Skin of body (tissue), 1 donor: ENCODE measurements at regions not wholly inside any gene's neighbourhood (a gene's known extent, or its start where the extent isn't known, plus 50 kb on each side); places are given as distances from the start of the nearest gene placed in this dataset.
"Not testable (repeated sequence)": the region's sequence is repeated elsewhere in the genome, so short reads cannot be mapped to it uniquely, and the experiment has no call there.

Source experiments
- DNase-seq: peaks from one replicate; lab custom pipeline; 2025; lab: John Stamatoyannopoulos, UW

DNA sequence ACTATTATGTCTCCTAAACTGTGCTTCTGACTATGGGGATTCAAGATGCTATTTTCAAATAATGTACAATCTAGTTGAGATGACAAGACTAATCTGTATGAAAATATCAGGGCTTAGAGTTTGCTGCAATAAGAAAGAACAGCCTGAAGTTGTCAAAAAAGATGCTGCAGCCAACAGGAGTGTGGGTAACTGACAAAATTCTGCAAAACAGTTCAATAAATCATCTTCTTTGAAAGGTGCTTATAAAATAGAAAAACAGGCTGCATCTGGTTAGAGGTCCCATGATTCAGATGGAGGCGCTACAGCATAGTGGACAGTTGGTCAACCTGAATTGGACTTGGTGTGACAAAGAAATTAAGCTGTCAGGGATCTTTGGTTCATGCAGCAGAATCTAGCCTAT, 511.0 kb downstream of the XPNPEP1 start:
- DNase-seq: no peak

DNA sequence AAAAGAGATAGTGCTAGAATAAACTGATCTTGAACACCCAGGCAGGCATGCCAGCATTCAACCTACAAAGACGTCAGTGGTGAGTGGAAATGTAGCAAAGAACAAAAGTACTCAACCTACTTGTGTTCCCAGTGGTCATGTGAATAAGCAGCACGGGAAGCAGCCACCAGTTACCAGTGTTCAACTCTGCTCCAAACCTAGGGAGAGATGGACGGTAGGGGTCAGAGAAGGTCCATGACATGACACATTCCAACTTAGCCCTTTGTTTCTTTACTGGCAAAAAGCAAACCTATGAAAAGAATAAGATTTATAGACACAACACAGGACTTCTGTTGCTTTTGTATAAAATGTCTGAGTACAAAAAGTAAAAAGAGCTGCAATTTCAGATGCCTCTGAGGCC, 511.4 kb downstream of the XPNPEP1 start:
- no peak for DNase-seq

DNA sequence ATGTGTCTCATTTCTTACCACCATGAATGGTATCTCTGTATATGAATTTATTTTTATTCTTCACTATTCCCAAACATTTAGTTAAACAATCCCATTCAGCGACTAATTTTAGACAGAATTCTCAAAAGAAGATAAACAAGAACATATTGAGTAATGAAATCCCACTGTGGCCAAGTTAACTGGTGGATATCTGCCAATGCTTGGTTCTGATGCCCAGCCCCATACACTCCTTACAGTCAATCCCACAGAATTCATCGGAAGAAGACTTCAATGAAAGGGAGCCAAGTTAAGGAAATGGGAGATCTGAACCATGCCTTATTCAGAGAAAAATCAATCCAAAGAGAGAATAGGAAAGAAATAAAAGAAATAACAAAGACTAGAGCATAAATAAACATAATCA, 518.0 kb downstream of the XPNPEP1 start:
- no peak for DNase-seq

DNA sequence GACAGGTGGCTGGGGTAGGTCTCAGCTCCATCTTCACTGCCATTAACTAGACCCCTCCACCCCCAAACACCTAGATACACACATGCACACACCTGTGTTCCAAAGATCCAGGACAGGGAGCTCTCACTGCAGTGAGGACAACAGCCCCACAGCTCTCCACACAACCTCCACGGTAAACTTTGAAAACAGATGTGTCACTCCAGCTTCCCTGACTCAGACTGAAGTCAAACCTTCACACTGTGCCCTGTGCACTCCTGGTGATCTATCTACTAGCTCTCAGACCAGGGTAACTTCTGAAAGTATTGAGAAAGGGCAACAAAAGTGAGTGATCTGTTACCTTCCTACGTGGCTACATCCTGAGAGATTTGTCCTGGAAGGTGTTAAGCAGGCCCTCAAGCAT, 519.8 kb downstream of the XPNPEP1 start:
- DNase-seq: no peak

DNA sequence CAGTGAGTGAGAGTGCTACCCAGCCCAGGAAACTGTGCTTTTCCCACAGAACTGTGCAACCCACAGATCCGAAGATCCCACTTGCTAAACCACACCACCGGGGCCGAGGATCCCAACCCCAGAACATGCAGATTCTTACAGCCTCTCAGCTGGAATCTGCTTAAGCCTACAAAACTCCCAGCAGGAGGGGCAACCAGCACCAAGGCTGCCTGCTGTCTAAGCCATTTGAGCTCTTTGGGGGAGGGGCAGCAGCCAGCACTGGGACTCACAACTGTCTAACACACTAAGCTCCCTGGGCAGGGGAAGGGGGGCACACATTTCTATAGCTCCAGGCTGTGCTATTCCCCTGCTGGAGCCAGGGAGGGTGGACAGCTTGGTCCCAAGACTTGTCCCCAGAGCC, 529.9 kb downstream of the XPNPEP1 start:
- DNase-seq: no peak

DNA sequence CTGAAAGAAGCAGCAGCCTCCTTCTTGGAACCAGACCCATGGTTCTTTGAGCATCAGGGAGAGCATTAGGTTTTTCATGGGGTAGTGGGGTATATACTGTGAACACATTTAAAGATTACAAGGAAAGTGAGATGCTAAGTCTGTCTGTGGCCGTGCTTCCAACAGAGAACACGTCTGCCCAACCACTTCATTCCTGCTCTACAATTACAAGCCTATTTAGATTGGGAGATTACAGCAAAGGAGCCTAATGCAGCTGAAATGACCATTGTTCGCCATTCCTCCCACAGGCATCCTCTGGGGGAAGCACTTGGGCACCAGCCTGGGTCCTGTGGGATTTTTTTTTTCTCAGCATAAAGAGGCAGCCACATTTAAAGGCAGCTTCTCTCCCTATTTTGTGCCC, 536.4 kb downstream of the XPNPEP1 start:
- no peak for DNase-seq

DNA sequence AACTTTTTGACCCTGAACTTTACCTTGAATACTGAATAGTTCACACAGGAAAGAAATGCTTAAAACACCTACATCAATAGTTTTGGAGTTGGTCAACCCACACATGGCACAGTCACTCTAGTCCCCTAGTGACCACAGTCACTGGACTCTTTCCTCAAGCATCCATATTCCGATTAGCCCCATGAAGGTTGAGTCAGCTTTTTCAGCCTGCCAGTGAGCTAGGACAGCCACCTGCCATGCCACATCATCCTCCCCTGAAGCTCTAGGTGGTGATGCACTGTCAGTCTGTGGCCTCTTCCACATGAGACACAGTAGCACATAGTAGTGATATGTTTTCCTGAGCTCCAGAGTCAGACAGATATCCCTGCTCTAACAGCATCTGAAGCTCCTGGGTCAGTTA, 537.2 kb downstream of the XPNPEP1 start:
- no peak for DNase-seq

DNA sequence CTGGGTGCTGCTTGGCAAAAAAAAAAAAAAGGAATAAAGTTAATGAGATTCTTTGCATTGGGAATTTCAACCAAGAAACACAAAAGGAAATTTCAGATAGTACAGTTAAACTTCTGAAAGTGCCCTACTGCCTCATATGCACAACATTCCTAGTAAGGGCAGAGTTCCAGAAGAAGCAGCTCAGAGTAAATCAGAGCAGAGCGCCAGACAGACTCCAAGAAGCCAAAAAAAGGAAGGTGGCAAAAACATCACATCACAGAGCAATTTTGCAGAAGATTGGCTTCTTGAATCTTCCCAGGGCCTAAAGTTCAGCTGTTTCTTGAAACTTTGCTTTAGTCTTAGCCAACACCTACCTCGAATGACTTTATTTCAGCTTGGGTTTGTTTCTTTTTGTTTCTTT, 544.1 kb downstream of the XPNPEP1 start:
- no peak for DNase-seq

DNA sequence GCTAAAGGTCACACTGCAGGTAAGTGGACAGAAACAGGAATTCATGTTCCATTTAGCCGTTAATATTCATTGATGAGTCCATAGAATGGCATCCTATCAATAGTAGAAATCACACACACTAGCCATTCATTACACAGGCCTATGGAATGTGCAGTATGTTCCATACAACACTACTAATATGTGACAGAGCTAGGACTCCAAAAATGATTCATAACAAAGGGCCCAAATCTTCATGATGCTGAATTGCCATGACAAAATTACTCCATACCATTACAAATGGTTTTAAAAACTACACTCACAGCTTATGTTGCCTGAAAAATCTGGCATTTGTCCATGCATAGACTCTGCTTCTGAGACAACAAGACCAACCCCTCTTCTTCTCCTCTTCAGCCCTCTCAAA, 549.1 kb downstream of the XPNPEP1 start:
- DNase-seq: no peak

DNA sequence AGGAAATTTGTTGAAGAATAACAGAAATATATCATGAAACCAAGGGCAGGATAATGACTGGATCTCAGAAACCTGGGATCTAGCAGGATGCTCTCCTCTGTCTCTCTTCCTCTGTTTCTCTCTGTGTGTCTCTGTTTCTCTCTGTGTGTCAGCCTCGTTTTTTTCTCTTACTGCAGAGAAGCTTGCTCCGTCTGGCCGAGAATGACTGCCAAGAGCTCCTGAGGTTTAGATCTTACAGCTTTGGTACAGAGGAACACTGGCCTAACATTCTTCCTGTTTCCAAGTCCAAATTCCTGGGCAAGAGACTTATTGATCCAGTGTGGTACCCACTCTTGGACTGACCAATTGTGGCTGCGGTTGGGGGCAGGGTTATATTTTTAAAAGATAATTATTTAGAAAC, 564.0 kb downstream of the XPNPEP1 start:
- no peak for DNase-seq

DNA sequence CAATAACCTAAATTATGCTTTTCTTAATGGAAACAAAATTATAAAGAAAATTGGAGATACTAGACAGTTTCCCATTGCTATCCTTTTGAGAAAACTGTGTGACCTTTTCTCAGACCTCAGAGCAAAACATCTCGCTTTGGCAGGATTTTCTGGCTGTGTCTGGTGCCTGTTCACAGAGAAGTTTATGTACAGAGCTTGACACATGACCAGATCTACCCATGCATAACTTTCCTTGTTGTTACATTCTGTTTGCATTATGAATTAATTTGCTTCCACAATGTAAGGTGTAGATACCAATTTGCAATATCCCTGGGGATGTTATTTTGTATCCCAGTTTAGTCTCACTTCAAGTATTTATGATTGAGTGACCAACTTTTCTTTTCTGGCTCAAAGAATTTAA, 565.0 kb downstream of the XPNPEP1 start:
- DNase-seq: no peak

DNA sequence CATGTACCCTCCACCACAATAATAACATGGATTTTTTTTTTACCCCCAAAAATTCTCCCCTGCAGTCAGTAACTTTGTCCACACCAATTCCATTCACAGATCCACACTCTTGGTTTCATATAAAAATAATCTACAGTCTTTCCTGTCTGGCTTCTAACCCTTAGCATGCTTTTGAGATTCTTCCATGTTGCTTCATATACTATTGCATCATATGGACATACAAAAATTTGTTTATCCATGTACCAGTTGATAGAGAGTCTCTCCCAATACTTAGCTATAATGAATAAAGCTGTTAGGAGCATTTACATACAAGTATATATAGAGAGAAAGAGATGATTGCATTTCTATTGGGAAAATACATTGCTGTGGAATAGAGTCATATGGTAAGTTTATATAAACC, 575.0 kb downstream of the XPNPEP1 start:
- DNase-seq: no peak

DNA sequence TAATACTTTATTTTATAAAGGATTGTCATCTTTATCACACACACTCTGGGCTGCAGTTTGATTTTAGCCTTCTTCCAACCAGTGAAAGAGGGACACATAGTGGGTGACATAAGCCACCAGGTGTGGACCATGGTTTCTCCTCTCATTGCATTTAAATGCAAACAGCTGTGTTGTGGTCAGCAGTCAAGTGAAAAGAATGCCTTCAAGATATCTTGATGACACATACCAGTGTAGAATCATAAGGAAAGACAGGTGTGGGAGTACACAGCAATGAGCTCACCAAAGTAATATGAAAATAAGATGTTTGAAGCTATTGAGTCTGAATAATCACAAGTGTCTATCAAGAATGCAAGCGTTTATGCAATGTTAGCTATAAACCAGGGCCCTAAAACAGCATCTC, 580.0 kb downstream of the XPNPEP1 start:
- no peak for DNase-seq

DNA sequence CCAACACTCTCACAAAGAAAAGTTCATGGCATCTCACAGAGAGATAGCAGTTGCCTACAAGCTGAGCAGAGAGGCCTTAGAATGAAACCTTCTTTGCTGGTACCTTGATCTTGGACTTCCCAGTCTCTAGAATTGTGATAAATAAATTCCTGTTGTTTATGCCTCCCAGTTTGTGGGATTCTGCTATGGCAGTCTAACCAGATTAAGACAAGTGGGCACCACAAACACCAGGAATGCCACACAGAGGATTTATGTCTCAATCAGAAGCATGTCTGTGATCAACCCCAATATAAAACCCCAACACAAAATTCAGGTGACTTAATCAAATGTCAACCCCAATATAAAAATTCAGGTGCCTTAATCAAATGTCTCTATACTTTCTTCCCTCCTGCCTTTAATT, 581.3 kb downstream of the XPNPEP1 start:
- DNase-seq: no peak

DNA sequence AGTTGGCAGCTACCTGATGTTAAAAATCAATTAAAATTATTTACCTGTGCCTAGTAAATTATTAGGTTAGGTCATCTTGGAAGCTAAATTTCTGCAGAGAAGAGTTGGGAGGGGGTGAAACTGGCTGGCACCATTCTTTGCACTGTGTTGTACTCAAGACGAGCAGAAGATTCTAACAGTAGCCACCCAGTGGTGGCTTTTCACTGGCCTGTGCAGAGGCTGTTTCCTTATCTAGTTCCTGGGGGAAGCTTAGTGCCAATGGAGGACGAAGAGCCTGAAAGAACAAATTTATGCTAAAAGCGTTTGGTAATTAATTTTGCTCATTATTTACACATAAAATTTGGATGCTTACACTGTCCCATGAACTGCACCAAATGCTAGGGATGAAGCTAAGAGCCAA, 595.3 kb downstream of the XPNPEP1 start:
- DNase-seq: no peak

DNA sequence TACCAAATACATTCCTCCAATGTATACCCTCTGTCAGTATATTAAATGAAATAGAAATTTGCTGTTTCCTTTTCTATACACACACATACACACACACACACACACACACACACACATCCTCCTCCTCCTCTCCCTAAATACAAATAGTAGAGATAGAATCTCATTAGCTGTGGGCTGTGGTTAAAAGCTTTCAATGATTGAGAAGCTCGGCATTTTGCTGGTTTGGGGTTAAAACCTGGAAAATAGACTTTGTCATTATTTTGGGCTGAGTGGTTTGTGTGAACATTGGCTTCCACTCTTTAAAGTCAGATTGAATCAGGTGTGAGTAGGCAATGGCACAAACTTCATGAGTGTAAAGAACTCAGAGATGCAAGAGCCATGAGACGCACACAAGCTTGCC, 596.0 kb downstream of the XPNPEP1 start:
- DNase-seq: no peak

DNA sequence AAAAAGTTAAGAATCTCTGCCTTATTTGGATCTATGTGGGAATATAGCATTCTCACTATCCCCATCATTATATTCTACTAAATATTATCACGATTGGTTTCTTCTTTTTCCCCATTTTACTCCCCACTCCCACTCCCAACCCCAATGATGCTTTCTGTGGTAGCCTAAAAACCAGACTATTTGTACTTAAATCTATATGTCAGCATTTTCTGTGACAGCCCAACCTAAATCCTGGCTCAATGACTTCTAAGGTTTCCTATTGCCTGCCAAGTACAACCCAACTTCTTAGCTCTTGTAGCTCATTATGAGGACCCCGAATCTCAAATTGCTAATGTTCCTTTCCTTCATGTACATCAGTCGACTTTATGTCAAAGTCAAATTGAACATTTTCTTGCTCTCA, 598.6 kb downstream of the XPNPEP1 start:
- DNase-seq: no peak

DNA sequence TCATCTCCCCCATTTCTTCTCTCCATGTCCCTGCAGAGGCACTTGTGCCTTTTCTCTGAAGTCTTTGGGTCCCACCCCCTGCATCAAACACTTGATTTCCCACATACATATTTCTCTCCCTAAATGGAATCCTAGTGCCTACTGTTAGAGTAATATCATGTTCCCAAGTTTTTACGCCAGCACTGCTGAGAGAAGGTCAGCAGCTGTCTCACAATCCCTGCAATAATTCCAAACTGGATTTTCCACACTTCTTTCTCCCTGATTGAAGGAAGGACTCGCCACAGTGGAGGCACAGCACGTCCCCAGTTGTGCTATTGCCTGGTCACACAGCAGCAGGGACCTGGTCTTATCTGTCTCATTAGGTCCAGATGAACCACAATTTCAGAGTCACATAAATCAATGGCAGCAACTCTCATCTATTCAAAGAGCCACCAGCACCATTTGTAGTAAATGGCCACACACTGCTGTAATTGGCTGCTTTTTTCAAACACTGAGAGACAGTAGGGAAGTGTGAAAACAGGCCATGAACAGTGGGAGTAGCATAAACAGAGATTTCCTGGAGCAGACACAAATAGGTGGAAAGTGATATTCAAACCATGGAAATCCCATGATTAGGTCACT, 605.5 kb downstream of the XPNPEP1 start:
- DNase-seq: no peak

DNA sequence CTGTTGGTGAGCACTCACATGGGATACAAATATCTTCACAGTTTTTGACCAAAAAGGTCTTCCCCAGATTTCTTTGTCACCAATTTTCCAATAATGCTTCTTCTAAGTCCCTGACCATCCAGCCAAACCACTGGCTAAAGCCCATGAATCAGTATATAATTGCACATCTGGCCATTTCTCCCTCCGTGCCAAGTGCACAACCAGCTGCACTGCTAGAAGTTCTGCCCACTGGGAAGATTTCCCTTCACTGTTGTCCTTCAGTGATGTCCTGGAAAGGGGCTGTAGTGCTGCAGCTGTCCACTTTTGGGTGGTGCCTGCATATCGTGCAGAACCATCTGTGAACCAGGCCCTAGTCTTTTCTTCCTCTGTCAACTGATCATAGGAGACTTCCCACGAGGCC, 609.3 kb downstream of the XPNPEP1 start:
- DNase-seq: not testable (repeated sequence)

DNA sequence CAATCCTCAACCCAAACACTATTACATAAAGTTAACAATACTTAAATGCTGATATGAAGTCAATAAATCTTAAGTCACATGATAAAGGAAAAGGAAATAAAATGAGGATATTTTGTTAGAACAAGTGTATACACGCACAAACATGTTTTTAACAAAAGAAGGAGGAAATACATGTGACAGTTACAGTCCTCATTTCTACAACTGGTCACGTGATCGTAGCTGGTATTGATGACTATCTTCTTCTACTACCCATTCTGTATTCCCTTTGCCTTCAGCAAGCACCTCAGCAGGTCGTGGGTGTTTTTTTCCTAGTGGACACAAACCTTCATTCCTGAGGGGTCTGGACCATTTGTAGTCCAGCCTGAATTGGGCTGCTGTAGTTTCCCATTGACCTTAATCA, 610.8 kb downstream of the XPNPEP1 start:
- DNase-seq: not testable (repeated sequence)

DNA sequence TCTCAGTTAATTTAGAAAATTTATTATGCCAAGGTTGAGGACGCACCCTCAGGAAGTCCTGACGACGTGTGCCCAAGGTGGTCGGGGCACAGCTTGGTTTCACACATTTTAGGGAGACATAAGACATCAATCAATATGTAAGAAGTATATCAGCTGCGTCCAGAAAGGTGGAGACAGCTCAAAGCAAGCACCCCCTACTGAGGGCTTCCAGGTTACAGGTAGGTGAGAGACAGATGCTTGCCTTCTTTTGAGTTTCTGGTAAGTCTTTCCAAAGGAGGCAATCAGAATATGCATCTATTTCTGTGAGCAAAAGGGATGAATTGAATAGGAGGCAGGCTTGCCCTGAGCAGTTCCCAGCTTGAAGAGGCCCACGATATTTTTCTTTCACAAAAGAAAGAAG, 614.3 kb downstream of the XPNPEP1 start:
- no peak for DNase-seq

DNA sequence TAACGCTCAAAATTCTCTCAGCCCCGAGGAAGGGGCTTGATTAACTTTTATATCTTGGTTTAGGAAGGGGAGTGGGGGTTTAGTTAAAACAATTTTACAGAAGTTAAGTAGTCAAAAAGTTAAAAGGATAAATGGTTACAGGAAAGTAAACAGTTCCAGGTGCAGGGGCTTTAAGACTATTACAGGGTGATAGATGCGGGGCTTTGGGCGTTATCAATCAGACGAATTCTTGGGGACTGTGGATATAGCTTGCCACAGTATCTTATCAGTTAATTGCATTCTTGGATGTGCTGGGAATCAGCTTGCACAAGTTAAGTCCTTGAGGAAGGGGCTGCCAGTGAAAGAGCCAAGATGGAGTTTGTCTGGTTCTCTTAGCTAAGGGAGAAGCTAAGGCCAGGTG, 616.2 kb downstream of the XPNPEP1 start:
- not testable (repeated sequence) for DNase-seq

DNA sequence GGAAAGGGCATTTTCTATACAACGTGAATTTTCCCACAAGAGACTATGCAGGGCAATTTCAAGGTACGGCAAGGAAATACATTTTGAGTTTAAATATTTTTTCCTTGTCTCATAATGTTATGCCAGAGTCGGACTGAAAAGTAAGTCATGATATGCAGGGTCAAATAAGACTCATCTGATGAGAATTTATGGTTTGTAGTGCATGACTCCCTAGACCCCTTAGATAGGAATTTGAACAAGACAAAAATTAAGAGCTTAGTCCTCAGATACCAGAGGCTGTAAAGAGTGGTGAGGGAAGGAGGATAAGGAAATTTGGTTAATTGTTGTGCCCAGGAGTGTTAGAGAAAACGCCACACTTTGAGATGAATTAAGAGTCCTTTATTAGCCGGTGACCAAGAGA, 616.6 kb downstream of the XPNPEP1 start:
- no peak for DNase-seq

DNA sequence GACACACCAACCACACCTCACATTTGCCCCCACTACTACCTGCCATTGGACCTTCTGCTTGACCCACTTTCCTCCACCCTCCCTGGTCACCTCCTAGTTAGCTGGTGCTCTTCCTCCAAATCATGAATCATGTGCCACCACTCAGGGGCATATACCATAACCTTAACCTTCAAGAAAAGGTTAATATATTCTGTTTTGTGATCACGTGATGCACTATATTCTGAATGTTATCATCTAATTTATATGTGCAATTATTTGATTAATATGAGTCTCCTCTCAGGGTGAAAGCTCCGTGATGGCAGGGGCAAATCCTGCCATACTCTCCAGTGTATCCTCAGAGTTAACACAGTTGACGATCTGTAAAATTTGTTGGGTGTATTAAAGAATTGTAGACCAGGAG, 635.5 kb downstream of the XPNPEP1 start:
- DNase-seq: no peak
